Mucosa of descending colon (tissue), 3 donors: ENCODE measurements at regions not wholly inside any gene's neighbourhood (a gene's known extent, or its start where the extent isn't known, plus 50 kb on each side); places are given as distances from the start of the nearest gene placed in this dataset.

ENCODE experiments used
- ATAC-seq: fragments of 200-7000 bp; cut with Tn5 transposase; one replicate; pipeline ENCODE4 v1.9.1; 2020; ENCODE audit warnings: mild to moderate bottlenecking, moderate library complexity
- DNase-seq, 3 donors: peaks; one replicate each; pipeline ENCODE4 v3.0.0-alpha.2; 2020
- H3K36me3 ChIP-seq: fragments of 200-600 bp; one replicate; pipeline ENCODE4 v1.8.0; 2021; ENCODE audit warnings: low read depth, mild to moderate bottlenecking
- H3K4me1 ChIP-seq: fragments of 200-600 bp; one replicate; pipeline ENCODE4 v1.8.0; 2021; ENCODE audit warnings: low read depth, mild to moderate bottlenecking
- H3K4me3 ChIP-seq: fragments of 200-600 bp; one replicate; pipeline ENCODE4 v1.8.0; 2021; ENCODE audit warnings: mild to moderate bottlenecking
- H3K9me3 ChIP-seq: fragments of 200-600 bp; one replicate; pipeline ENCODE4 v1.8.0; 2021; ENCODE audit warnings: mild to moderate bottlenecking
- CTCF ChIP-seq: fragments of 200-600 bp; IDR thresholded peaks from one replicate; pipeline ENCODE4 v1.8.0; 2022; ENCODE audit warnings: antibody characterized with exemption, mild to moderate bottlenecking
- intact Hi-C, 2 donors: fragments of 100-400 bp; cut with DNase I in 1 of 2; cut with micrococcal nuclease in 1 of 2; formaldehyde crosslinking; loops; one replicate each; pipeline versions ENCODE4 v1.11.0 to v1.11.1; 2022; cut with DNase I, micrococcal nuclease
- donor health status: DM: no; HTN: no; CAD: no; lungs with moderate emphysema.
- donor health status: DM: no; HTN: no; CAD: no.
- donor health status: DM: no; HTN: yes; CAD: no.

DNA sequence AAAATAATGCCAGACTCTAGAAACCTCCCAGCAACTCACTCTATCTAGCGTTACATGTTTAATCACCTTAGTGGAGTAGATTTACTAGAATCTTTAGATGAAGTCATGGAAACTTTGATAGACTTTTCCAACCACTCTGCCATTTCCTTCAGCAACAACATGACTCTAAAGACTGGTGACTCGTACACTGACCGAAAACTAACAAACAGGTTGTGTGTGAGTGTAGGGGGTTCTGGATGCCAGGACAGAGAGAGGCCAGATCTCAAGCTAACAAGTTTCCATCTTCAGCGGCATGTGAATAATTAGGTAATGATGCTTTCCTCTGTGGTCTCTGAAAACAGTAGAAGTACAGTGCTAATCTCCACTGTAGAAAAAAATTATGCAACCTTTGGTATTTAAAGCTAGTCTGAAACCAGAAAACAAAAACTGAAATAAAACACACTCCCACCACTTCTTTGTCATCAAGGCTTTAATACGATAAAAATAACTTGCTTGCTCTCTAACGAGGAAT, 286.4 kb downstream of the PRDM5 start:
- H3K4me1 ChIP-seq: no peaks in the 10 kb centered on the region
- no peaks in the 10 kb centered on the region for H3K36me3 ChIP-seq
- H3K4me3 ChIP-seq: no peak overlapping the region
- no peaks in the 10 kb centered on the region for H3K9me3 ChIP-seq
- DNase-seq (no peak), ATAC-seq (no peak)
- no peak for TF ChIP-seq CTCF
- intact Hi-C loops: no loop called here

DNA sequence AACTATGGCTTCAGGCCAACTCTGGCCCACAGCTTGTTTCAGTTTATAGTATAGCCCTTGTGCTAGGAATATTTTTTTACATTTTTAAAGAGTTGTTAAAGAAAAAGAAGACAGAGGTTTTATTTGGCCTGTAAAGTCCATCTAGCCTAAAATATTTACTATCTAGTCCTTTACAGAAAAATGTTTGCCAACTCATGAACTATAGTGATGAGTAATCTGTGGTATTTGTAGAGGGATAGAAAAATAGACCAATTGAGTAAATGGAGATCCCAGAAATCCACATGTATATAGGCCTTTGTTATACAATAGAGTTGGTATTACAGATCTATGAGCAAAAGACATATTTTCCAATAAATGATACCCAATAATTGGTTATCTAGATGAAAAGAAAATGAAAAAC, 288.7 kb downstream of the PRDM5 start:
- intact Hi-C loops: no loop called here
- DNase-seq (no peak), ATAC-seq (no peak)

DNA sequence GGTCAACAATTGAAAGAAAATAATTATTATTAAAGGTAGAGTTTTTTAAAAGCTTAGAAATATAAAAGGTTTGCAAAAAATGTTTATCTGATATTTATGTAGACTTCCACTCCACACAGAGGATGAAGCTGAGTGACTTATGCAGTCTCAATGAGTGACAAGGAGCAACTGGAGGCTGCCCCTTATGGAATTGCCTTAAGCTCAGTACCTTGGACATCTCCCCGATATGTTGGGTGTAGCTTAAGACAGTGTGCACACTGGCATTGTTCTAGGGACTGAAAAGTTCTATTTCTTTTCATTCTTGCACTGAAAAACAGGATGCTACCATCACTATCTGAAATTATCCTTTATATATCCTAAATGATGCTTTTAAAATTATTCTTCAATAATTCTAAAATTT, 292.1 kb downstream of the PRDM5 start:
- no peak for DNase-seq
- H3K9me3 ChIP-seq: no peaks in the 10 kb centered on the region
- H3K36me3 ChIP-seq: no peaks in the 10 kb centered on the region
- TF ChIP-seq CTCF: no peak
- H3K4me3 ChIP-seq: no peak overlapping the region
- no peak for ATAC-seq
- no peaks in the 10 kb centered on the region for H3K4me1 ChIP-seq
- intact Hi-C loops: no loop called here

More for the DNA sequence above, 288.7 kb downstream of the PRDM5 start:
- Histone ChIP-seq H3K4me1 (no peaks in the 10 kb centered on the region), H3K4me3 (no peak overlapping the region), H3K9me3 (no peaks in the 10 kb centered on the region), H3K36me3 (no peaks in the 10 kb centered on the region)
- no peak for TF ChIP-seq CTCF

DNA sequence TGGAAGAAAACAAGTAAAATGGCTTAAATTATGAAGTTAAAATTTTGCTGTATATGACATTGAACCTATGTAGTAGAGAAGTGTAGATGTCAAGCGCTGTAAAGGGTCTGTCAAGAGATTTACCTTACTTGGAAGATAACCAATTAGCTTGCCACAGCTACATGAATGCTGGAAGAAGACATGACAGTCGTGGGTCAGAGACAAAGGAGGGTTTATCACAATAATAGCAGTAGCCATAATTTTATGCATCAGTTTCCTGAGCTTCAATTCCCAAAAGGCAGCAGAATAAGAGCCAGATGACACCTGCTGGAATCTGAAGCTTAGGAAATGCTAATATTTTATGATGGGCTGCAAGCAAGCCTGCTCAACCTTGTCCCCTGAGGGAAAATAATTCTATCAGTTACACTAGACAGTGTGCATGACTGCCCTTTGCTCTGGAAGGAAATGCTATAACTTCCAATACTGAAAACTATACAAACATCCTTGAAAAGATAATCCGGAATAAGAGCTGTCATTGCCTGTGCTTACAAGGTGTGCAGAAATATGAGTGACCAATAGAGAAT, 292.9 kb downstream of the PRDM5 start:
- Histone ChIP-seq H3K4me3 (no peak overlapping the region), H3K9me3 (no peaks in the 10 kb centered on the region), H3K36me3 (no peaks in the 10 kb centered on the region), H3K4me1 (no peaks in the 10 kb centered on the region)
- intact Hi-C loops: no loop called here
- DNase-seq (no peak), ATAC-seq (no peak)
- no peak for TF ChIP-seq CTCF

DNA sequence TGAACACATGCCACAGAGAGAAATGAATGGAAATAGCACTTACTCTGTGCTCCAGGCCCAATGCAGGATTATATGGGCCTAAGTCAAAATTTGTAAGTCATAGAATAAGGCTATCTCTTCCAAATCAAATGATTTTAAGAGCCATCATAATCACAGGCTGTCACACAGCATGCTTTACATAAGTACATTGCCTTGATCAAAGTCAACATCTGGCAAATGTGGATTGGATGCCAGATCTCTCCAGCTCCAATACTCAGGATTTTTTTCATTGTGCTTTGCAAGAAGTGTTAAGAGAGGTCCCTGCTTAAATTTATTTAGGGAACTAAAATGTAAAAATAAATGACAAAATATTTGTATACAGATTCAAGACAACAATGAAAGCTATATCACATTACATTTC, 299.9 kb downstream of the PRDM5 start:
- TF ChIP-seq CTCF: no peak
- Histone ChIP-seq H3K9me3 (no peaks in the 10 kb centered on the region), H3K4me3 (no peak overlapping the region), H3K36me3 (no peaks in the 10 kb centered on the region), H3K4me1 (no peaks in the 10 kb centered on the region)
- ATAC-seq (no peak), DNase-seq (no peak)
- intact Hi-C loops: no loop called here

- DNase-seq: no peak
- Histone ChIP-seq H3K4me3 (no peak overlapping the region), H3K9me3 (no peaks in the 10 kb centered on the region), H3K4me1 (no peaks in the 10 kb centered on the region), H3K36me3 (no peaks in the 10 kb centered on the region)
- ATAC-seq: no peak
- no peak for TF ChIP-seq CTCF
- intact Hi-C loops: no loop called here
Observed at GRCh38 chr4:120617171-120617570, 305.4 kb downstream of the PRDM5 start.
